ENCODE measurements at regions not wholly inside any gene's neighbourhood (a gene's known extent, or its start where the extent isn't known, plus 50 kb on each side); places are given as distances from the start of the nearest gene placed in this dataset.
A peak's percentile ranks its signal among the peaks of the same experiment; 100 is the strongest.
"Not testable (repeated sequence)": the region's sequence is repeated elsewhere in the genome, so short reads cannot be mapped to it uniquely, and the experiment has no call there.

GRCh38 chr12:29930503-29930902 is 146.8 kb upstream of the TMTC1 start:
- ATAC-seq: no peak

GRCh38 chr12:29929295-29929694 is 145.6 kb upstream of the TMTC1 start:
- no peak for ATAC-seq

DNA sequence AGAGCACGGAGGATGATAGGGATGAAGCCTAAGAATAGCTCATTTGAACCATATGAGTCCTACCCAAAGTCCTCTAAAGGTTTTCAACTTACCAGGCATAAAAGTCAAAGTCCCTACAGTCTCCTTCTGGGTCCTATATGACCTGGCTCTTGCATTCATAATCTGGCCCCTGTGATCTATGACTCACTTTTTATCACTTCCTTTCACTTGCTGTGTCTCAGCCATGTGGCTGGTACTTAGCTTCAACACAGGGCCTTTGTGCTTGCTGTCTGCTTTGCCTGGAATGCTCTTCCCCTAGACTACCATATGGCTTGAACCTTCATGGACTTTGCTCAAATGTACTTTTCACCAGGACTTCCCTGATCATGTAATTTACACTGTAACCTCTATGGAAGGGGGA is 137.6 kb upstream of the TMTC1 start:
- ATAC-seq: no peak

- no peak for ATAC-seq
These were observed 124.4 kb upstream of the TMTC1 start for GRCh38 chr12:29908157-29908556.

GRCh38 chr12:29907461-29907860 is 123.7 kb upstream of the TMTC1 start:
- ATAC-seq: no peak

GRCh38 chr12:29902043-29902442 is 118.3 kb upstream of the TMTC1 start:
- ATAC-seq: no peak

DNA sequence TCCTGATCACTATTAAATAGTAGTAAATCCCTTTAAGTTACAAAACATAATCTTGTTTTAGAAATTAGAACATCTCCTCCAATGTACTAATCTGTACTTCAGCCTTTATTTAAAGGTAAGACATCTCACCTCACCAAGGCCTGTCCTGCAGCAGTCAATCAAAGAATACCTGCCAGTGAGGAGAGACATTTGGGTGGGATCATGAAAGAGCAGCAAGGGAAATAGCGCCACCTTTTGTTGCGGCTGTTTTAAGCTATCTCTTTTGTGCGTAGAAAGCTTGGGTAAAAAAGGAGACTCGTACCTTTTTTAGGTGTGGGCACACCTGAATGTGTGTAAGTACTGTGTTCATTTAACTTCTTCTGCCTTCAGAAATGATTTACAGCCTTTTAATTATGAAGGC is 117.8 kb upstream of the TMTC1 start:
- no peak for ATAC-seq

DNA sequence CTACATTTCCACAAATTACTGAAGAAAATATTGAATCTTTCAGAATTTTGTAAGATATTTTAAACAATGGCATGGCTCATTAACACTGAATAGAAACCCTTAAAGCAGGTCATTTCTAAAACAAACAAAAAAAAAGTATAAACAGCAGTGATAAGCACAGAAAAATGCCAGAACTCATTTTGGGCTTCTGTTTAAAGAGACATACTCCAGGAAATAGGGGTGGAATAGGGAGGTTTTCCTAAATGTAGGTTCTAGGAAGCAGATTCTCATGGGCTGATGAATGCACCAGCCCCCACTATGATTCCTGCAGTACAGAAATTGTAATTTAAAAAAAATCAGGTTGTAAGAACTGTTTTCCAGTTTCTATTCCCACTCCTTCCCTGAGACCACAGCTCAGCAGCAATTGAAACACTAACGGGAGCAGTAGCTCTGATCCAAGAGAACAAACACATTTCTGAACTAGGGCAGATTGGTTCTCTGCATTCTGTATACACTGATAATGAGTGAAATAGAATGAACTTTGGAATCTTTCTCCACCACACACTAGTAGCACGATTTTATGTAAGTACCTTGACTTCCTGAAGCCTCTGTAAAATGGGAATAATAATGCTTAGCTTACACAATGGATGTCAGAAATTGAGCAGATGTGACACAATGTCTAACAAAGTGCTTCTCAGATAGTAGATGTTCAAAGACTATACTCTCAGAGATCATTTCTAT is 115.6 kb upstream of the TMTC1 start:
- ATAC-seq: no peak

GRCh38 chr12:29895966-29896365 is 112.2 kb upstream of the TMTC1 start:
- no peak for ATAC-seq

- ATAC-seq: no peak
These were observed 109.3 kb upstream of the TMTC1 start for GRCh38 chr12:29893002-29893401.

DNA sequence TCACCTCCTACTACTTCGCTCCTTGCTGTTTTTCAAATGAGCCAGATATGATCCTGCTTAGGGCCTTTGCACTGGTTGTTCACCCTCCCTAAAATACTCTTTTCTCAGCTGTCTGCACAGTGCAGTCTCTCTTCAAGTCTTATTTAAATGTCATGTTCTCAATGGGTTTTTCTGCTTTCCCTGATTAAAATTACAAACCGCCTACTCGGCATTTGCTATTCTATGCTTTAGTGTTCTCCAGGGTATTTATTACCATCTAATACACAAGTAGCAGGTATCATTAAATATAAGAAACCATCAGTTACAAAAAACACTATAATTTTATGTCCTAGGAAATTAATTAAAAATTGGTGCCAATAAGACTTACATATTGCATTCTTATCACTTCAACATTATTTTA is 108.0 kb upstream of the TMTC1 start:
- no peak for ATAC-seq

GRCh38 chr12:29889737-29890136 is 106.0 kb upstream of the TMTC1 start:
- no peak for ATAC-seq

DNA sequence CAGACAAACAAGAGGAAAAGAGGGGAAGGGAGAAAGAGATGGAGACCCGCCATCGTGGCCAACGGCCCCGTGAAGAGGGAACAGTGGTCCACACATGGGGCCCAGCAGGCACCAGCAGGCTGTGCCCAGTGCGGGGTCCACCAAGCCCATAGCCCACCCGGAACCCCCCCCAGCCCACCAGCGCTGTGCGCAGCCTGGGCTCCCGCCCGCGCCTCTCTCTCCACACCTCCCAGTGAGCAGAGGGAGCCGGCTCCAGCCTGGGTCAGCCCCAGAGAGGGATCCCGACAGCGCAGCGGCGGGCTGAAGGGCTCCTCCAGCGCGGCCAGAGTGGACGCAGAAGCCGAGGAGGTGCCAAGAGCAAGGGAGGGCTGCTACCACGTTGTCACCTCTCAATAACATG is 105.0 kb upstream of the TMTC1 start:
- no peak for ATAC-seq

DNA sequence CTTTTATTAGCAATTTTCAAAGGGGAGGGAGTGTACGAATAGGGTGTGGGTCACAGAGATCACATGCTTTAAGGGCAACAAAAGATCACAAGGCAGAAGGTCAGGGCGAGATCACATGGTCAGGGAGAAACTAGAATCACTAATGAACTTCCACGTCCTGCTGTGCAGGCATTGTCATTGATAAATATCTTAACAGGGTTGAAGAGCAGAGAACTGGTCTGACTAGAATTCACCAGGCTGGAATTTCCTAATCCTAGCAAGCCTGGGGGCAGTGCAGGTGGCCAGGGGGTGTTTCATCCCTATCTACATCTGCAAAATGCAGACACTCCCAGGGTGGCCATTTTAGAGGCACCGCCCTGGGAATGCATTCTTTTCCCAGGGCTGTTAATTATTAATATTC is 101.2 kb upstream of the TMTC1 start:
- ATAC-seq: not testable (repeated sequence)

DNA sequence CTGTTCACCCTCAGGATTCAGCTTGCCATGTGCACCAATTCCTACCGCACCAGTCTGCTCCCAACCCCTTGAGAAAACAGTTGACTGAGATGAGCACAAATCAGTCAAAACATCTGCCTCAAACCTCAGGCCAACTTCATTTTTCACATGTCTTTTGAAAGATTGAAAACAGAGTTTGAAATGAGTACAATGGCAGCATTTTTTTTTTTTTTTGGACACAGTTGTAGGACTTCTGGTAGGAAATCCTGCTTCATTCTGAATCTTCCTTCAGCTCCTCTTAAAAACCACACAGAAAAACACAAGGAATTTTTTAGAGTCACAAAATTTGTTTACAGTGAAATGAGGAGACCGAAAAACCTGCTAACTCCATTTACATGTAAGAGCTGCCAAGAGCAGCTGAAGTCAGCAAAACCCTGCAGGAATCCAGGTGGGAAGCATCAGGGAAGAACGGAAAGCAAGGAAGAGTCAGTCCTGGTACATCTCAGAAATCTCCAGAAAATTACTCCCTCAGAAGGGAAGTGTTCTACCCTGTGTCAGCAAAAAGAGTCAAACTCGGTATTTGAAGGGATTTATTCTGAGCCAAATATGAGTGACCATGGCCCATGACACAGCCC is 100.3 kb upstream of the TMTC1 start:
- no peak for ATAC-seq

DNA sequence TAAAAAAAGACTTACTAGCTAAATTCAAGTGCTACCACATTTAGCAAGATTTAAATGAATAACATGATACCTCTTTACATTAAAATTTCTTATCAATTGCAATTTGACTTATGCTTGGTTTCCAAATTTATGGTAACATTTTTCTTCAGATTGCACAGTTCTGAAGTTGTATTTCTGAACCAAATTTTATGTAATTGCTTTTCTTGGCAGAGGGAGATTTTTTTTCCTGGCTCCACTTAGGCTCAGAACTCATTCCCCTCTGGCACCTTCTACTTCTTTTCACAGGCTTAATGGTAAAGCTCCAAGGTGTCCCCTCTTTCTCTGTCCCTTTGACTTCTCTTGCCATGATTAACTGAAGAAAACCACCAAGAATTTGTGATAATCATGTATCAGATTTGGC is 99.8 kb upstream of the TMTC1 start:
- no peak for ATAC-seq

- no peak for ATAC-seq
These were observed 99.1 kb upstream of the TMTC1 start for GRCh38 chr12:29882846-29883245.

- ATAC-seq: no peak
These were observed 97.2 kb upstream of the TMTC1 start for GRCh38 chr12:29880987-29881386.

GRCh38 chr12:29879606-29880308 is 96.0 kb upstream of the TMTC1 start:
- ATAC-seq: no peak

- ATAC-seq: no peak
These were observed 86.2 kb upstream of the TMTC1 start for GRCh38 chr12:29869946-29870345.

- no peak for ATAC-seq
These were observed 84.1 kb upstream of the TMTC1 start for GRCh38 chr12:29867823-29868222.

DNA sequence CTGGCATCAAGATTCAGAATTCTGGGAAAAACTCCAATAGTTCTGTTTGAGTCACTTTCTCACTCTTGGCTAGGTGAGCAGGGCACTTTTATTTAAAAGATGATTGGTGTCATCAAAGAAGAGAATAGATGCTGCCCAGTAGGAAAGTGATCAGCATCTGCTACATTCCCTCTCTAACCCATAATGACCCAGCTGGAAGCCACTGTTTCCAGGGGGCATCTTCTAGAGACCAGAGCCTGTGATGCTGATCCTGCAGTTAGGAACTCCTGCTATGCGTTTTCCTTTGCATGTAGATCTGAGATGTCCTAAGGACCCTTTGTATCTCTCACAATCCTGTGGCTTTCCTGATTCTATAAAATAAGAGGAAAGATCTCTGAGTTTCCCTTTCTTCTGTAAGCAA is 79.9 kb upstream of the TMTC1 start:
- ATAC-seq: no peak

GRCh38 chr12:29858270-29858786 is 74.6 kb upstream of the TMTC1 start:
- peak; percentile 65 for ATAC-seq

GRCh38 chr12:29847246-29847645 is 63.5 kb upstream of the TMTC1 start:
- no peak for ATAC-seq
